ENCODE measurements at regions not wholly inside any gene's neighbourhood (a gene's known extent, or its start where the extent isn't known, plus 50 kb on each side); places are given as distances from the start of the nearest gene placed in this dataset.

GRCh38 chr1:37424523-37424922 lies 49.9 kb upstream of the ZC3H12A start:
- 37 to 46% methylated on average over 1 of the region's 1 CpG for WGBS, 2 donors
- Histone ChIP-seq H3K9me3 (ENCODE audit: control insufficient read depth, low read length) (no peaks in the 10 kb centered on the region), H3K27me3 (ENCODE audit: control insufficient read depth in 1 of 2, insufficient read depth in 2 of 2, low read length in 1 of 2) (no peaks in the 10 kb centered on the region), H3K27ac (ENCODE audit: low read depth in 1 of 2, low read length in 2 of 2) (no peak overlapping the region), H3K4me3 (ENCODE audit: low read length in 2 of 2) (no peak overlapping the region), H3K4me1 (ENCODE audit: control insufficient read depth in 1 of 2, insufficient read depth in 2 of 2, low read length in 2 of 2) (no peaks in the 10 kb centered on the region), H3K36me3 (ENCODE audit: control insufficient read depth in 1 of 2, insufficient read depth in 2 of 2, low read length in 1 of 2) (no peaks in the 10 kb centered on the region)
- intact Hi-C loops (cut with DNase I): no loop called here
- ATAC-seq (ENCODE audit: low FRiP score) (no peak), DNase-seq (no peak)

Small RNAs in the stretch of these regions (microRNA-seq; reads per million reads assigned to microRNA genes)
- gene MIR4255: 0 reads per million in 2 donors
